DOHH2 (cell line): ENCODE measurements at regions not wholly inside any gene's neighbourhood (a gene's known extent, or its start where the extent isn't known, plus 50 kb on each side); places are given as distances from the start of the nearest gene placed in this dataset.

ENCODE experiments used
- H3F3A ChIP-seq: fragments of 200-600 bp; sonication (generic), shearing (Covaris generic); 2 replicates; pipeline ENCODE4 v1.6.0; 2016; ENCODE audit warnings: antibody characterized with exemption, mild to moderate bottlenecking; ENCODE audit not compliant: control insufficient read depth, insufficient read depth
- H3K27ac ChIP-seq: fragments of 200-600 bp; sonication (generic); 2 replicates; pipeline ENCODE4 v1.5.1; 2014; ENCODE audit warnings: low read depth, mild to moderate bottlenecking, low read length, moderate library complexity
- H3K27me3 ChIP-seq: fragments of 200-600 bp; sonication (generic); 2 replicates; pipeline ENCODE4 v1.6.1; 2014; ENCODE audit warnings: mild to moderate bottlenecking, low read length, mixed read lengths; ENCODE audit not compliant: control insufficient read depth
- H3K36me3 ChIP-seq: fragments of 200-600 bp; sonication (generic); 2 replicates; pipeline ENCODE4 v1.6.1; 2014; ENCODE audit warnings: mild to moderate bottlenecking, low read length, moderate library complexity, mixed read lengths; ENCODE audit not compliant: control insufficient read depth
- H3K4me1 ChIP-seq: fragments of 200-600 bp; sonication (generic); 2 replicates; pipeline ENCODE4 v1.6.1; 2014; ENCODE audit warnings: mild to moderate bottlenecking, low read length, mixed read lengths; ENCODE audit not compliant: control insufficient read depth
- H3K4me2 ChIP-seq: fragments of 200-600 bp; sonication (generic); 2 replicates; pipeline ENCODE4 v1.6.0; 2014; ENCODE audit warnings: mild to moderate bottlenecking, low read length, moderate library complexity
- H3K4me3 ChIP-seq: fragments of 200-600 bp; sonication (generic); 2 replicates; pipeline ENCODE4 v1.5.1; 2014; ENCODE audit warnings: mild to moderate bottlenecking, low read length, mixed read lengths
- H3K79me2 ChIP-seq: fragments of 200-600 bp; sonication (generic); 2 replicates; pipeline ENCODE4 v1.6.1; 2014; ENCODE audit warnings: mild to moderate bottlenecking, low read length, mixed read lengths; ENCODE audit not compliant: control insufficient read depth
- H3K9me2 ChIP-seq: fragments of 200-600 bp; sonication (generic); replicated peaks from 2 replicates; pipeline ENCODE4 v1.6.1; 2014; ENCODE audit warnings: mild to moderate bottlenecking, low read length, mixed read lengths; ENCODE audit not compliant: control insufficient read depth
- H3K9me3 ChIP-seq: fragments of 200-600 bp; sonication (generic); 2 replicates; pipeline ENCODE4 v1.6.1; 2014; ENCODE audit warnings: antibody characterized with exemption, low read length, mixed read lengths; ENCODE audit not compliant: control insufficient read depth, insufficient read depth
- H4K20me1 ChIP-seq: fragments of 200-600 bp; sonication (generic); 2 replicates; pipeline ENCODE4 v1.6.0; 2014; ENCODE audit warnings: low read depth, mild to moderate bottlenecking, antibody characterized with exemption, low read length, moderate library complexity; ENCODE audit not compliant: control insufficient read depth, insufficient read depth
- EZH2phosphoT487 ChIP-seq: fragments of 200-600 bp; sonication (generic); IDR thresholded peaks from 2 replicates; pipeline ENCODE4 v1.6.1; 2017; ENCODE audit warnings: borderline replicate concordance, mild to moderate bottlenecking, antibody characterized with exemption, low read length, moderate library complexity, mixed read lengths
- TF ChIP-seq, protein P1 (sequence below): fragments of 200-600 bp; sonication (generic); IDR thresholded peaks from one replicate; pipeline ENCODE4 v1.5.1; 2014; ENCODE audit warnings: antibody characterized with exemption, mild to moderate bottlenecking, low read depth, low read length; ENCODE audit not compliant: poor library complexity, severe bottlenecking

GRCh38 chr4:43425206-43425605, 532.7 kb downstream of the GRXCR1 start:
- H3F3A ChIP-seq, result no peaks in the 10 kb centered on the region
- no peaks in the 10 kb centered on the region for H3K36me3 ChIP-seq
- no peaks in the 10 kb centered on the region for H3K27me3 ChIP-seq
- H3K79me2 ChIP-seq, result no peaks in the 10 kb centered on the region
- H3K4me2 ChIP-seq, result no peak overlapping the region
- TF ChIP-seq, protein P1, sequence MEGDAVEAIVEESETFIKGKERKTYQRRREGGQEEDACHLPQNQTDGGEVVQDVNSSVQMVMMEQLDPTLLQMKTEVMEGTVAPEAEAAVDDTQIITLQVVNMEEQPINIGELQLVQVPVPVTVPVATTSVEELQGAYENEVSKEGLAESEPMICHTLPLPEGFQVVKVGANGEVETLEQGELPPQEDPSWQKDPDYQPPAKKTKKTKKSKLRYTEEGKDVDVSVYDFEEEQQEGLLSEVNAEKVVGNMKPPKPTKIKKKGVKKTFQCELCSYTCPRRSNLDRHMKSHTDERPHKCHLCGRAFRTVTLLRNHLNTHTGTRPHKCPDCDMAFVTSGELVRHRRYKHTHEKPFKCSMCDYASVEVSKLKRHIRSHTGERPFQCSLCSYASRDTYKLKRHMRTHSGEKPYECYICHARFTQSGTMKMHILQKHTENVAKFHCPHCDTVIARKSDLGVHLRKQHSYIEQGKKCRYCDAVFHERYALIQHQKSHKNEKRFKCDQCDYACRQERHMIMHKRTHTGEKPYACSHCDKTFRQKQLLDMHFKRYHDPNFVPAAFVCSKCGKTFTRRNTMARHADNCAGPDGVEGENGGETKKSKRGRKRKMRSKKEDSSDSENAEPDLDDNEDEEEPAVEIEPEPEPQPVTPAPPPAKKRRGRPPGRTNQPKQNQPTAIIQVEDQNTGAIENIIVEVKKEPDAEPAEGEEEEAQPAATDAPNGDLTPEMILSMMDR, result no peak
- H3K9me3 ChIP-seq, result no peaks in the 10 kb centered on the region
- H3K9me2 ChIP-seq, result no peaks in the 10 kb centered on the region
- H4K20me1 ChIP-seq, result no peaks in the 10 kb centered on the region
- no peak overlapping the region for H3K27ac ChIP-seq
- H3K4me1 ChIP-seq, result no peaks in the 10 kb centered on the region
- no peak overlapping the region for H3K4me3 ChIP-seq

DNA sequence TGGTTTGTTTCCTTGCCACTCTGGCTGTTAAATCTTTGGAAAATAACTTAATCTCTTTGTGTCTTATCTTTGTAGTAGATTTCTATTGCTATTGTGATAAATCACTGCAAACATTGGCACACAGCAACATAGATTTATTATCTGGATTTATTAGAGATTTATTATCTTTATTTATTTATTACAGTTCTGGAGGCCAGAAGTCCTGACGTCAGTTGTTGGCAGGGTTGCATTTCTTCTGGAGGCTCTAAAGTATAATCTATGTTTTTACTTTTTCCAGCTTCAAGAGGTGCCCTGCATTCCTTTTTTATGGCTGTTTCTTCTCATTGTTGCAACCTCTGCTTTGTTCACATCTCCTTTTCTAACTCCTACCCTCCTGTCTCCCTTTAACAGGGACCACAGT, 542.8 kb downstream of the GRXCR1 start:
- TF ChIP-seq, protein P1, result no peak
- no peak for TF ChIP-seq EZH2phosphoT487
- Histone ChIP-seq H3K9me3 (0 out of 2 replicates have a peak, but pooled peaks cover 4% of the 10 kb centered on the region), H3K27me3 (no peaks in the 10 kb centered on the region), H3K4me3 (no peak overlapping the region), H3K4me1 (no peaks in the 10 kb centered on the region), H3K36me3 (no peaks in the 10 kb centered on the region), H4K20me1 (no peaks in the 10 kb centered on the region), H3K79me2 (no peaks in the 10 kb centered on the region), H3K4me2 (no peak overlapping the region), H3K27ac (no peak overlapping the region), H3F3A (no peaks in the 10 kb centered on the region), H3K9me2 (no peaks in the 10 kb centered on the region)

GRCh38 chr4:43452948-43453347, 560.4 kb downstream of the GRXCR1 start:
- H3K36me3 ChIP-seq, result no peaks in the 10 kb centered on the region
- no peaks in the 10 kb centered on the region for H3K27me3 ChIP-seq
- H3K4me1 ChIP-seq, result no peaks in the 10 kb centered on the region
- no peak overlapping the region for H3K27ac ChIP-seq
- TF ChIP-seq, protein P1, result no peak
- no peaks in the 10 kb centered on the region for H3K9me2 ChIP-seq
- no peak overlapping the region for H3K4me3 ChIP-seq
- H3K9me3 ChIP-seq, result no peaks in the 10 kb centered on the region
- H3F3A ChIP-seq, result no peaks in the 10 kb centered on the region
- H4K20me1 ChIP-seq, result no peaks in the 10 kb centered on the region
- H3K4me2 ChIP-seq, result no peak overlapping the region
- H3K79me2 ChIP-seq, result no peaks in the 10 kb centered on the region

GRCh38 chr4:43456383-43456782, 563.9 kb downstream of the GRXCR1 start:
- Histone ChIP-seq H3K4me1 (no peaks in the 10 kb centered on the region), H3K9me2 (no peaks in the 10 kb centered on the region), H3K4me2 (no peak overlapping the region), H3K9me3 (no peaks in the 10 kb centered on the region), H3F3A (no peaks in the 10 kb centered on the region), H4K20me1 (no peaks in the 10 kb centered on the region), H3K4me3 (no peak overlapping the region), H3K36me3 (no peaks in the 10 kb centered on the region), H3K27me3 (no peaks in the 10 kb centered on the region), H3K27ac (no peak overlapping the region), H3K79me2 (no peaks in the 10 kb centered on the region)
- TF ChIP-seq, protein P1, result no peak
- no peak for TF ChIP-seq EZH2phosphoT487
